Vagina (tissue), 2 donors: ENCODE measurements at regions not wholly inside any gene's neighbourhood (a gene's known extent, or its start where the extent isn't known, plus 50 kb on each side); places are given as distances from the start of the nearest gene placed in this dataset.

Source experiments
- DNase-seq, 2 donors: peaks; one replicate each; pipeline ENCODE4 v3.0.0-alpha.2; 2017; ENCODE audit errors: extremely low spot score in 2 of 2
- H3K27ac ChIP-seq: fragments of 200-600 bp; sonication (generic); one replicate; pipeline ENCODE4 v1.5.1; 2019
- H3K27me3 ChIP-seq: fragments of 200-600 bp; sonication (generic); one replicate; pipeline ENCODE4 v1.5.1; 2019
- H3K36me3 ChIP-seq, 2 donors: fragments of 200-600 bp; sonication (generic); one replicate each; pipeline ENCODE4 v1.5.1; 2017 to 2019
- H3K4me1 ChIP-seq: fragments of 200-600 bp; sonication (generic); one replicate; pipeline ENCODE4 v1.5.1; 2019
- H3K4me3 ChIP-seq, 2 donors: fragments of 200-600 bp; sonication (generic); 1 replicate in 1 of 2; 2 replicates in 1 of 2; pipeline ENCODE4 v1.5.1; 2016 to 2019
- H3K9me3 ChIP-seq: fragments of 200-600 bp; sonication (generic); one replicate; pipeline ENCODE4 v1.5.1; 2019
- POLR2A ChIP-seq, 2 donors: fragments of 450-650 bp; IDR thresholded peaks; one replicate each; pipeline ENCODE4 v1.6.1; 2017; ENCODE audit warnings: antibody characterized with exemption in 2 of 2, mild to moderate bottlenecking in 2 of 2, moderate library complexity in 2 of 2
- POLR2AphosphoS5 ChIP-seq, 2 donors: sonication (generic); formaldehyde crosslinking; IDR thresholded peaks; one replicate each; pipeline ENCODE4 v1.9.0; 2017; ENCODE audit warnings: antibody characterized with exemption in 2 of 2, mild to moderate bottlenecking in 2 of 2, low read depth in 1 of 2; ENCODE audit not compliant: insufficient read depth in 1 of 2
- intact Hi-C: fragments of 100-400 bp; cut with DNase I; formaldehyde crosslinking; loops from one replicate; pipeline ENCODE4 v1.15.1; 2023
- TF ChIP-seq, protein P1 (sequence below), 3 experiments: fragments of 450-650 bp in 2 of 3; fragments of 200-600 bp in 1 of 3; sonication (generic) in 1 of 3; IDR thresholded peaks; one replicate each; pipeline ENCODE4 v1.5.1; 2017 to 2019; ENCODE audit warnings: antibody characterized with exemption in 3 of 3, mild to moderate bottlenecking in 2 of 3, moderate library complexity in 2 of 3

DNA sequence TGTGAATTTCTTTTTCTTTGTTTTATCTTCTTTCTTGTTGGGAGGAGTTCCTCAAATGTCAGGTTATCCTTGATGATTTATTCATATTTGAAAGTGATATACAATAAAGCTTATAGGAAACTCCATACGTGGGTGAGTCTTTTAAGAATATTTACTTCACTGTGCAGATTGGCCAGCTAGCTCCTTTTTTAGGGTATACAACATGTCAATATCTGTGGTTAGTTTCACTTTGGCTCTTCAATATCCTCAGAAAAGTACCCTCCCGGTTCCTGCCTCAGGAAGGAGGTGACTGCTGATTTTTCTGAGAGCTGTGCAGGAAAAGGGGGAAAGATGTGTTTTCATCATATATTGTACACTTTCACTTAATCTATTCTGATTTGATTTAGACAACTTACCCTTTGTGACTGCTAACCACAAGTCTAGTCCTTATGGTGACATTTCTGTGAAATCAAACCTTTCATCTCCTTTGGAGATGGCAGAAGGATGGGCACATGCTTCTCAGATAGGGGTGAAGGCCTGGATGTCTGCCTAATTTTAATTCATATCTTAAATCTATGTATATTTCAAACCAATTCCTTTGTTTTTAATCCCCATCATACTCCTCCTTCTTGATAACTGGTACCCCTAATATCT, 98.2 kb upstream of the NECTIN3 start:
- TF ChIP-seq POLR2AphosphoS5 (IDR thresholded peaks at IDR 0.05; ENCODE audit: insufficient read depth in 1 of 2, low read depth in 1 of 2) (no peak), POLR2A (IDR thresholded peaks at IDR 0.05) (no peak)
- TF ChIP-seq, protein P1, sequence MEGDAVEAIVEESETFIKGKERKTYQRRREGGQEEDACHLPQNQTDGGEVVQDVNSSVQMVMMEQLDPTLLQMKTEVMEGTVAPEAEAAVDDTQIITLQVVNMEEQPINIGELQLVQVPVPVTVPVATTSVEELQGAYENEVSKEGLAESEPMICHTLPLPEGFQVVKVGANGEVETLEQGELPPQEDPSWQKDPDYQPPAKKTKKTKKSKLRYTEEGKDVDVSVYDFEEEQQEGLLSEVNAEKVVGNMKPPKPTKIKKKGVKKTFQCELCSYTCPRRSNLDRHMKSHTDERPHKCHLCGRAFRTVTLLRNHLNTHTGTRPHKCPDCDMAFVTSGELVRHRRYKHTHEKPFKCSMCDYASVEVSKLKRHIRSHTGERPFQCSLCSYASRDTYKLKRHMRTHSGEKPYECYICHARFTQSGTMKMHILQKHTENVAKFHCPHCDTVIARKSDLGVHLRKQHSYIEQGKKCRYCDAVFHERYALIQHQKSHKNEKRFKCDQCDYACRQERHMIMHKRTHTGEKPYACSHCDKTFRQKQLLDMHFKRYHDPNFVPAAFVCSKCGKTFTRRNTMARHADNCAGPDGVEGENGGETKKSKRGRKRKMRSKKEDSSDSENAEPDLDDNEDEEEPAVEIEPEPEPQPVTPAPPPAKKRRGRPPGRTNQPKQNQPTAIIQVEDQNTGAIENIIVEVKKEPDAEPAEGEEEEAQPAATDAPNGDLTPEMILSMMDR (IDR thresholded peaks at IDR 0.05), result no peak
- H3K27ac ChIP-seq, result no peak overlapping the region
- no peak for DNase-seq
- no peak overlapping the region for H3K4me3 ChIP-seq
- no peaks in the 10 kb centered on the region for H3K9me3 ChIP-seq
- no peaks in the 10 kb centered on the region for H3K36me3 ChIP-seq
- no peaks in the 10 kb centered on the region for H3K4me1 ChIP-seq
- no peaks in the 10 kb centered on the region for H3K27me3 ChIP-seq
- intact Hi-C loops, result no loop called here

DNA sequence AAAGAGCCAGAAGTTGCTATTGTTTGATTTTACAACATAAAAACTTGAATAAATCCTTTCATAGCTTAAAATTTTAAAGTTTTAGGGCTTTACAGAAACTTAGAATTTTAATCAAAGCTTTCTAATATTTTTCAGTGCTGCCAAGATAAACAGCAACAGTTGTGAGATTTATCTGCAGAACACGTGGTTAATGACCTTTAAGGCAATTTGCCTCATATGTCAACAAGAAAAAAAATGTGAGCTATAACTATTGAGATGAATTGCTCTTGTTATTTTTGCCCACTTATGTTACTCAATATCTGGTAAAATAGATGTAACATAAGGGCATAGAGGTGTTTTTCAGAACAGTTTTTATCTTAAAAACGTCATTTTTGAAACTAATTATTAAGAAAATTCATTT, 96.7 kb upstream of the NECTIN3 start:
- TF ChIP-seq POLR2A (IDR thresholded peaks at IDR 0.05) (no peak), POLR2AphosphoS5 (IDR thresholded peaks at IDR 0.05; ENCODE audit: insufficient read depth in 1 of 2, low read depth in 1 of 2) (no peak)
- TF ChIP-seq, protein P1 (IDR thresholded peaks at IDR 0.05), result no peak
- no peaks in the 10 kb centered on the region for H3K27me3 ChIP-seq
- no peaks in the 10 kb centered on the region for H3K4me1 ChIP-seq
- H3K4me3 ChIP-seq, result no peak overlapping the region
- no peak for DNase-seq
- H3K27ac ChIP-seq, result no peak overlapping the region
- intact Hi-C loops, result no loop called here
- H3K9me3 ChIP-seq, result no peaks in the 10 kb centered on the region
- no peaks in the 10 kb centered on the region for H3K36me3 ChIP-seq

DNA sequence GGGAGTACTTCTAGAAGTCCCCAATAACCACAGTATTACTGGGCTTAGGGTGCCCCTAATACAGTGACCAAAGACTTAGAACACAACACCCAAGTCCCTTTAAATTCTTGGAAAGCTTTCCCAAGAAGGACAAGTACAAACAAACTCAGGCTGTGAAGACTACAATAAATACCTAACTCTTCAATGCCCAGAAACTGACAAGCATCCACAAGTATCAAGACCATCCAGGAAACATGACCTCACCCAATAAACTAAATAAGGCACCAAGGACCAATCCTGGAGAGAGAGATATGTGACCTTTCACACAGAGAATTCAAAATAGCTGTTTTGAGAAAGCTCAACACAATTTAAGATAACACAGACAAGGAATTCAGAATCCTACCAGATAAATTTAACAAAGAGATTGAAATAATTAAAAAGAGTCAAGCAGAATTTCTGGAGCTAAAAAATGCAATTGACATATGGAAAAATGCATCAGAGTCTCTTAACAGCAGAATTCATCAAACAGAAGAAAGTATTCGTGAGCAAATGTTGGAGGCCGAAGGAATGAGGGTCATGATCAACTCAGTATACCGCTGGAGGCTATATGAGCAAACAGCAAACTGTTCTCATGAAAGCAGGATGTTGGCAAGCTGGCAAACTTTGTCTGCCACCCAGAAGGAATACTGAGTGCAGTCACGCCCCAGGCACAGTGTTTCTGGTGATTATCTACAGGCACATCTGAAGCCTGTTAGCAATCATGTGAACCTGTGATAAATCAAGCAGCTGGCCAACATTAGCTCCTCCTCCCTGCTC, 87.0 kb upstream of the NECTIN3 start:
- intact Hi-C loops, result no loop called here
- Histone ChIP-seq H3K4me1 (no peaks in the 10 kb centered on the region), H3K27me3 (no peaks in the 10 kb centered on the region), H3K4me3 (no peak overlapping the region), H3K36me3 (no peaks in the 10 kb centered on the region), H3K27ac (no peak overlapping the region), H3K9me3 (no peaks in the 10 kb centered on the region)
- TF ChIP-seq POLR2A (IDR thresholded peaks at IDR 0.05) (no peak), POLR2AphosphoS5 (IDR thresholded peaks at IDR 0.05; ENCODE audit: insufficient read depth in 1 of 2, low read depth in 1 of 2) (no peak)
- TF ChIP-seq, protein P1 (IDR thresholded peaks at IDR 0.05), result no peak
- DNase-seq, result no peak

DNA sequence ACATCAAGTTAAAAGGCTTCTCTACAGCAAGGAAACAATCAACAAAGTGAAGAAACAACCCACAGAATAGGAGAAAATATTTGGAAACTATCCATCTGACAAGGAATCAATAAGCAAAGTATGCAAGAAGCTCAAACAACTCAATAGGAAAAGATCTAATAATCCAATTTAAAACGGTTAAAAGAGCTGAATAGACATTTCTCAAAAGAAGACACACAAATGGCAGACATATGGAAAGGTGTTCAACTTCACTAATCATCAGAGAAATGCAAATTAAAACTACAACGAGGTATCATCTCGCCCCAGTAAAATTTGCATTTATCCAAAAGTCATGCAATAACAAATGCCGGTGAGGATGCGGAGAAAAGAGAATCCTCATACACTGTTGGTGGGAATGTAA, 82.2 kb upstream of the NECTIN3 start:
- H3K4me1 ChIP-seq, result no peaks in the 10 kb centered on the region
- no peaks in the 10 kb centered on the region for H3K27me3 ChIP-seq
- H3K9me3 ChIP-seq, result no peaks in the 10 kb centered on the region
- no peak overlapping the region for H3K27ac ChIP-seq
- H3K4me3 ChIP-seq, result no peak overlapping the region
- no peak for DNase-seq
- H3K36me3 ChIP-seq, result no peaks in the 10 kb centered on the region
- intact Hi-C loops, result no loop called here
- TF ChIP-seq POLR2A (IDR thresholded peaks at IDR 0.05) (no peak), POLR2AphosphoS5 (IDR thresholded peaks at IDR 0.05; ENCODE audit: insufficient read depth in 1 of 2, low read depth in 1 of 2) (no peak)
- TF ChIP-seq, protein P1 (IDR thresholded peaks at IDR 0.05), result no peak
